ENCODE measurements at regions not wholly inside any gene's neighbourhood (a gene's known extent, or its start where the extent isn't known, plus 50 kb on each side); places are given as distances from the start of the nearest gene placed in this dataset.

DNA sequence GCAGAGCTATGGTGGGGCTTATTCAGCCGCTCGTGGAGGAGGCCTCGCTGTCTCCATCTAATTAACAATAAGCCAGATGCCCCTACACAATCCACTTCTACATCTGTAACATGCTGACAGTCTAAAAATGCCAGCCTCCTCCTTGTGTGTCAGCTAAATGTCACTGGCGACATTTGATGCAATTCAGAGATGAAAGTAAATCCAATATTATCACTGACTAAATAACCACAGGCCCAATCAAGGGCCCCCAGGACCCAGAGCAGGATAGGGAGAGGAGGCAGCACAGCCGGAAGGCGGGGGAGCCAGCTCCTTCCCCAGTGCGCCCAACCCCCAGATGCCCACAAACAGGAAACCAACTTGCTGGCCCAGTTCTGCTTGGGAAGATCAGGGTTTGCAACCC, 76.6 kb downstream of the DMRTA2 start:
- H3K9ac ChIP-seq (ENCODE audit: insufficient read depth, low read depth, low read length), result no peak overlapping the region
- no peak overlapping the region for H2AFZ ChIP-seq (ENCODE audit: low read length)
- H3K79me2 ChIP-seq (ENCODE audit: insufficient read depth, low read length), result no peaks in the 10 kb centered on the region
- POLR2A ChIA-PET, result no interaction called here
- DNase-seq (ENCODE audit: low spot score), result no peak
- intact Hi-C loops (cut with micrococcal nuclease; ENCODE audit: unreplicated experiment) (no loop called here), in situ Hi-C loops (cut with HindIII; ENCODE audit: extremely low pct_ligation_motif_present, low pct_unique_long_range_greater_than_20kb) (loop anchor here (10.0 to 25.0 kb wide), 3 partner anchors 1434 to 1784 kb away; no protein-coding TSS in a partner anchor)
- no peak overlapping the region for H3K27ac ChIP-seq (ENCODE audit: extremely low read length, insufficient read depth, low read length)
- H3K4me1 ChIP-seq (ENCODE audit: insufficient read depth, low read length), result no peaks in the 10 kb centered on the region
- H3K4me3 ChIP-seq (replicated peaks in 1 of 3; ENCODE audit: insufficient read depth in 1 of 3, low read depth in 2 of 3, low read length in 3 of 3), result no peak overlapping the region
- TF ChIP-seq CCDC6 (CRISPR knock-in tag; IDR thresholded peaks at IDR 0.05) (no peak), KDM1A (CRISPR knock-in tag; IDR thresholded peaks at IDR 0.05) (no peak), POGZ (CRISPR knock-in tag; IDR thresholded peaks at IDR 0.05) (no peak), ERF (CRISPR knock-in tag; IDR thresholded peaks at IDR 0.05) (no peak), MED8 (CRISPR knock-in tag; IDR thresholded peaks at IDR 0.05; ENCODE audit: insufficient replicate concordance) (no peak), THAP11 (CRISPR knock-in tag; IDR thresholded peaks at IDR 0.05) (no peak), ZNF775 (CRISPR knock-in tag; IDR thresholded peaks at IDR 0.05; ENCODE audit: borderline replicate concordance) (no peak), FOXA1 (IDR thresholded peaks at IDR 0.05) (no peak), FOXA1 (CRISPR knock-in tag; IDR thresholded peaks at IDR 0.05) (no peak), TBP (CRISPR knock-in tag; IDR thresholded peaks at IDR 0.05) (no peak), SMAD1 (CRISPR knock-in tag; IDR thresholded peaks at IDR 0.05; ENCODE audit: borderline replicate concordance, low read depth) (no peak), FOXM1 (CRISPR knock-in tag; IDR thresholded peaks at IDR 0.05) (no peak), ZNF282 (IDR thresholded peaks at IDR 0.05; ENCODE audit: partially characterized antibody) (no peak), ZFP37 (CRISPR knock-in tag; IDR thresholded peaks at IDR 0.05; ENCODE audit: borderline replicate concordance) (no peak), ZNF773 (CRISPR knock-in tag; IDR thresholded peaks at IDR 0.05; ENCODE audit: borderline replicate concordance) (no peak), TCF7L2 (IDR thresholded peaks at IDR 0.05; ENCODE audit: low read depth, low read length) (no peak), KDM2A (CRISPR knock-in tag; IDR thresholded peaks at IDR 0.05; ENCODE audit: borderline replicate concordance, low read depth) (no peak)
- TF ChIP-seq, protein P1, sequence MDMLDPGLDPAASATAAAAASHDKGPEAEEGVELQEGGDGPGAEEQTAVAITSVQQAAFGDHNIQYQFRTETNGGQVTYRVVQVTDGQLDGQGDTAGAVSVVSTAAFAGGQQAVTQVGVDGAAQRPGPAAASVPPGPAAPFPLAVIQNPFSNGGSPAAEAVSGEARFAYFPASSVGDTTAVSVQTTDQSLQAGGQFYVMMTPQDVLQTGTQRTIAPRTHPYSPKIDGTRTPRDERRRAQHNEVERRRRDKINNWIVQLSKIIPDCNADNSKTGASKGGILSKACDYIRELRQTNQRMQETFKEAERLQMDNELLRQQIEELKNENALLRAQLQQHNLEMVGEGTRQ (IDR thresholded peaks at IDR 0.05; ENCODE audit: low read depth, low read length), result no peak
- TF ChIP-seq, protein P1 (CRISPR knock-in tag; IDR thresholded peaks at IDR 0.05; ENCODE audit: borderline replicate concordance), result no peak
- H3K36me3 ChIP-seq (replicated peaks in 1 of 2; ENCODE audit: control insufficient read depth in 1 of 2, insufficient read depth in 2 of 2, low read length in 2 of 2), result no peaks in the 10 kb centered on the region
- H4K20me1 ChIP-seq (ENCODE audit: insufficient read depth, low read length), result no peaks in the 10 kb centered on the region
- no peaks in the 10 kb centered on the region for H3K9me3 ChIP-seq (ENCODE audit: low read length)
- ATAC-seq, result no peak
- WGBS (ENCODE audit: low lambda C conversion rate), result 23% methylated on average over 6 of the region's 7 CpGs
- peaks cover 2 to 12% of the 10 kb centered on the region in 2 experiments; a peak in 2 of 5 replicates for H3K27me3 ChIP-seq (ENCODE audit: control insufficient read depth in 1 of 2, insufficient read depth in 2 of 2, low read length in 2 of 2)
- BruUV-seq (replicated peaks), result no TSS peak
- no peak overlapping the region for H3K4me2 ChIP-seq (ENCODE audit: low read depth, low read length)
- CTCF ChIA-PET (ENCODE audit: low intra/inter-chr PET ratio, low total read pairs), result no interaction called here
- no peak for FAIRE-seq
